ENCODE measurements at regions not wholly inside any gene's neighbourhood (a gene's known extent, or its start where the extent isn't known, plus 50 kb on each side); places are given as distances from the start of the nearest gene placed in this dataset.

DNA sequence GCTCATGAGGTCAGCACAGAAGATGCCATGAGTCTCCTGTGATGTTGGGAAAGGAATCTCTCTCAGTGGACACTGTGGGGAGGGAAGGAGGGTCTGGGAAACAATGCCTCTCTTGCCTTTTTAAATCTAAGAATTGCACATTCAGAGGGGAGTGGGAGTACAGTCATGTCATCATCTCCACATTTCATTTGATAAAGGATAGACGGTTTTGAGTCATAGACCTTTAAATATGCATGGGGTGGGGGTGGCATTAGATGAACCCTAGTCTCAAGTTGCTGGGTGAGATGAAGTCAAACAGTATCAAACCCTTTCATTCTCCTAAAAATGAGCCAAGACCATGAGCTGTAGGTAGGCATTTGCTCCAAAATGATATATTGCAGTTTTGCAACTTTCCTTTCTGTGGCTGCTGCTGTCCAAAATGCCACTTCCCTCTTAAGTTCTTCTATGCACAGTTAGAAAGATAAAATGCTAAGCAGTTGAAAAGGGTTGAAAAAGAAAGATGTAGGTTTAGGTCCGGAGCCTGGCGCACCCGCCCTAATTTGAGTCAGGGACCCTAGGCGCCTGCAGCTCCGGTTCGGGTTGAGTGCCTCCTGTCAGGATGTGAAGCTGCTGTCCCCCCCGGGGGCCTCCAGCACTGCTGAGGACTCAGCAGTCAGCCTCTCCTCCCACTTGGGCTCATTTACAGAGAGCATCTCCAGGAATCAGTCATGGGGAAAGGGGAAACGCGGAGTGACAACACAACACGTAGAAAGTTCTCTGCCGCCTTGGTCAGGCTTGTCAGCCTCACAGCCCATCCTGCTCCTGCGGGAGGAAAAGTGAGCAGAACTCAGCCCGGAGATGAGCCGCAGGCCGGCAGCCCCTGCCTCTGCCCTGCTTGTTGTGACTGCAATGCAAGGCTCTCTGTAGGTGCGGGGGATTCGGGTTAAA lies 479.3 kb upstream of the RUNX1 start:
- Histone ChIP-seq H2AFZ (ENCODE audit: low read length) (peak overlapping the region; percentile 98), H3F3A (ENCODE audit: low read depth) (no peaks in the 10 kb centered on the region), H3K4me2 (ENCODE audit: low read depth, low read length, poor library complexity, severe bottlenecking) (peak overlapping the region; percentile 93), H3K9ac (ENCODE audit: low read depth, low read length, poor library complexity, severe bottlenecking) (peak overlapping the region; percentile 51), H3K4me1 (ENCODE audit: insufficient read depth, low read length, poor library complexity, severe bottlenecking) (peaks cover 12% of the 10 kb centered on the region), H3K79me2 (ENCODE audit: insufficient read depth, low read length) (no peaks in the 10 kb centered on the region), H4K20me1 (ENCODE audit: insufficient read depth, low read length, poor library complexity, severe bottlenecking) (no peaks in the 10 kb centered on the region), H3K4me3 (ENCODE audit: low read length, poor library complexity, severe bottlenecking) (peak overlapping the region; percentile 79), H3K36me3 (ENCODE audit: insufficient read depth, low read length) (no peaks in the 10 kb centered on the region), H3K9me2 (replicated peaks; ENCODE audit: low read depth, low read length) (no peaks in the 10 kb centered on the region), H3K9me3 (ENCODE audit: insufficient read depth, low read depth, low read length) (no peaks in the 10 kb centered on the region), H3K27me3 (ENCODE audit: insufficient read depth, low read length, poor library complexity, severe bottlenecking) (no peaks in the 10 kb centered on the region)
- TF ChIP-seq EZH2phosphoT487 (IDR thresholded peaks at IDR 0.05; ENCODE audit: borderline replicate concordance) (no peak), CTCF (conservative IDR thresholded peaks at IDR 0.05; ENCODE audit: low read length) (no peak)

DNA sequence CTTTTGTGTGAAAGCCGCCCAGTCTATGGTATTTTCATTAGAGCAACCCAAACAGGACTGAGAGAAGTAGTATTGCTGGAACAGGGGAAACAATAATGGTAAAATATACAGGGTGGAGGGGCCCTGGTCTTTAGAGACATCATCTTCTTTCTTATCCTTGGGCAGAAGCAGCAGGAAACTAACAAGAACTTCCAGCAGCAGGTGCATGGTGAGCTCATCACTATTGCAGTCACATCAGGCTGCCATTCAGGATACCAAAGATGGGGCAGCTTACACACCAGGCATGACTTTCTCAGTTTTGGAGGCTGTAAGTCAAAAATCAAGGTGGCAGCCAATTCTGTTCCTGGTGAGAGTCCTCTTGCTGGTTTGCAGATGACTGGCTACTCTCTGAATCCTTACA lies 478.3 kb upstream of the RUNX1 start:
- Histone ChIP-seq H3K79me2 (ENCODE audit: insufficient read depth, low read length) (no peaks in the 10 kb centered on the region), H3K4me2 (ENCODE audit: low read depth, low read length, poor library complexity, severe bottlenecking) (no peak overlapping the region), H3K4me3 (ENCODE audit: low read length, poor library complexity, severe bottlenecking) (no peak overlapping the region), H3K9me2 (replicated peaks; ENCODE audit: low read depth, low read length) (no peaks in the 10 kb centered on the region), H3K9me3 (ENCODE audit: insufficient read depth, low read depth, low read length) (no peaks in the 10 kb centered on the region), H3K4me1 (ENCODE audit: insufficient read depth, low read length, poor library complexity, severe bottlenecking) (peaks cover 12% of the 10 kb centered on the region), H3K27me3 (ENCODE audit: insufficient read depth, low read length, poor library complexity, severe bottlenecking) (no peaks in the 10 kb centered on the region), H3K36me3 (ENCODE audit: insufficient read depth, low read length) (no peaks in the 10 kb centered on the region), H3F3A (ENCODE audit: low read depth) (no peaks in the 10 kb centered on the region), H3K9ac (ENCODE audit: low read depth, low read length, poor library complexity, severe bottlenecking) (no peak overlapping the region), H2AFZ (ENCODE audit: low read length) (peak overlapping the region; percentile 98; the same call in 1 of the 2 replicates), H4K20me1 (ENCODE audit: insufficient read depth, low read length, poor library complexity, severe bottlenecking) (no peaks in the 10 kb centered on the region)
- no peak for TF ChIP-seq CTCF (conservative IDR thresholded peaks at IDR 0.05; ENCODE audit: low read length)
- no peak for TF ChIP-seq EZH2phosphoT487 (IDR thresholded peaks at IDR 0.05; ENCODE audit: borderline replicate concordance)

- no peaks in the 10 kb centered on the region for H3K79me2 ChIP-seq (ENCODE audit: insufficient read depth, low read length)
- H3K36me3 ChIP-seq (ENCODE audit: insufficient read depth, low read length), result no peaks in the 10 kb centered on the region
- H3K4me1 ChIP-seq (ENCODE audit: insufficient read depth, low read length, poor library complexity, severe bottlenecking), result peaks cover 12% of the 10 kb centered on the region
- TF ChIP-seq EZH2phosphoT487 (IDR thresholded peaks at IDR 0.05; ENCODE audit: borderline replicate concordance) (no peak), CTCF (conservative IDR thresholded peaks at IDR 0.05; ENCODE audit: low read length) (no peak)
- no peak overlapping the region for H2AFZ ChIP-seq (ENCODE audit: low read length)
- H3K9ac ChIP-seq (ENCODE audit: low read depth, low read length, poor library complexity, severe bottlenecking), result no peak overlapping the region
- no peaks in the 10 kb centered on the region for H4K20me1 ChIP-seq (ENCODE audit: insufficient read depth, low read length, poor library complexity, severe bottlenecking)
- no peaks in the 10 kb centered on the region for H3K9me3 ChIP-seq (ENCODE audit: insufficient read depth, low read depth, low read length)
- H3K4me2 ChIP-seq (ENCODE audit: low read depth, low read length, poor library complexity, severe bottlenecking), result no peak overlapping the region
- no peaks in the 10 kb centered on the region for H3K9me2 ChIP-seq (replicated peaks; ENCODE audit: low read depth, low read length)
- no peaks in the 10 kb centered on the region for H3K27me3 ChIP-seq (ENCODE audit: insufficient read depth, low read length, poor library complexity, severe bottlenecking)
- no peaks in the 10 kb centered on the region for H3F3A ChIP-seq (ENCODE audit: low read depth)
- no peak overlapping the region for H3K4me3 ChIP-seq (ENCODE audit: low read length, poor library complexity, severe bottlenecking)
Observed at GRCh38 chr21:35525443-35525842, 476.3 kb upstream of the RUNX1 start.
